Ascending aorta (tissue), 2 donors: ENCODE measurements at regions not wholly inside any gene's neighbourhood (a gene's known extent, or its start where the extent isn't known, plus 50 kb on each side); places are given as distances from the start of the nearest gene placed in this dataset.

Experiments used
- DNase-seq, 2 donors: peaks; one replicate each; pipeline ENCODE4 v3.0.0-alpha.2; 2019; ENCODE audit warnings: low spot score in 2 of 2
- H3K27ac ChIP-seq, 2 donors: fragments of 200-600 bp; sonication (generic); one replicate each; pipeline ENCODE4 v1.5.1; 2016 to 2017; ENCODE audit warnings: mild to moderate bottlenecking in 1 of 2
- H3K27me3 ChIP-seq: fragments of 200-600 bp; sonication (generic); one replicate; pipeline ENCODE4 v1.5.1; 2017
- H3K36me3 ChIP-seq, 2 donors: fragments of 200-600 bp; sonication (generic); one replicate each; pipeline ENCODE4 v1.5.1; 2016
- H3K4me1 ChIP-seq, 2 donors: fragments of 200-600 bp; sonication (generic); one replicate each; pipeline ENCODE4 v1.5.1; 2016 to 2017; ENCODE audit warnings: mild to moderate bottlenecking in 1 of 2
- H3K4me3 ChIP-seq, 2 donors: fragments of 200-600 bp; sonication (generic); one replicate each; pipeline ENCODE4 v1.5.1; 2016 to 2017; ENCODE audit warnings: mild to moderate bottlenecking in 1 of 2
- H3K9me3 ChIP-seq, 2 donors: fragments of 200-600 bp; sonication (generic); one replicate each; pipeline ENCODE4 v1.5.1; 2016
- intact Hi-C: fragments of 100-400 bp; cut with DNase I; formaldehyde crosslinking; loops from one replicate; pipeline ENCODE4 v1.15.1; 2023
- TF ChIP-seq, protein P1 (sequence below), 3 experiments: fragments of 200-600 bp in 2 of 3; fragments of 450-650 bp in 1 of 3; sonication (generic) in 2 of 3; IDR thresholded peaks; one replicate each; pipeline ENCODE4 v1.5.1; 2016 to 2019; ENCODE audit warnings: antibody characterized with exemption in 3 of 3, mild to moderate bottlenecking in 1 of 3, moderate library complexity in 1 of 3

DNA sequence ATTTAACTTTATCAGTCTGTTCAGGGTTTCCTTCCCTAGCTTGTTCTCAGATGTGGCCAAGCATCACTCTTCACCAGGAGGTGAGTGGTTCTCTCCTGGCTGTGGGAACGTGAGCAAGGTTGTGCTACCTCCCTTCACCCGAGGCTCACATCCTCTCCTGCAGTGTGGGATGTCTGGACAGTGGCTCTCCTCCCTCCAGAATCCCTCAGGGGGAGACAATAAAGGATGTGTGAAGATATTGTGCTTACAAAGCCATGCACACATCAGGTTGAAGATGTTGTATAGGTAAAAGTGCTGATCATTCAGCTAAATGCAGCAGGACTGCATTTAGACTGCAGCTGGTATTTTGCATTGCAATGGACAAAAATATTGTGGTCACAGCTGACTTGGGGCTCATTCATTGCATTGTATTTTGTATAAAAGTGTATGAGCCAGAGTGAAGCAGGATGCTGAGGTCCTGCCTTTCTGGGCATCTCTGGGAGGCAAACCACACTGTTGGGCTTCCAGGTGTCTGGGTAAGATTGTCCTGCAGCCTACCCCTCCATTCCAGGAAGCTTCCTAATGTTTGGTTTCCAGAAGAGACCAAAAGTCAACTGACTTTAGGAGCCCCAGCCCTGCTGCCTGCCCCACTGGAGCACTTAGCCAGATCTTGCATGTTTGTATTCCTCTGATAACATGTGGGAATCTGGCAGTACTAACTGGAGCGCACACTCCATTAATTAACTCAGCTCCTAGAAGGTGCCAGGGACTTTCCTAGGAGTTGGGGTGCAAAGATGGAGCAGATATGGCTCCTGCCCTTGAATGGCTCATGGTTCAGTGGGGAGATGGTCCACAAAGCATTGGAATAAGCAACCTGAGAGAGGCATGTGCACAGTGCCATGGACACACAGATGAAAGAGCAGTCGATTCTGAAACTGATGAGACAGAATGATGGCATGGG lies 292.5 kb upstream of the ZNF32 start:
- intact Hi-C loops, result no loop called here
- peaks cover 0 to 3% of the 10 kb centered on the region in 2 donors for H3K4me1 ChIP-seq
- peak in 1 of 2 donors; percentile 44 for DNase-seq
- no peak overlapping the region for H3K4me3 ChIP-seq
- no peaks in the 10 kb centered on the region for H3K9me3 ChIP-seq
- H3K36me3 ChIP-seq, result no peaks in the 10 kb centered on the region
- TF ChIP-seq, protein P1, sequence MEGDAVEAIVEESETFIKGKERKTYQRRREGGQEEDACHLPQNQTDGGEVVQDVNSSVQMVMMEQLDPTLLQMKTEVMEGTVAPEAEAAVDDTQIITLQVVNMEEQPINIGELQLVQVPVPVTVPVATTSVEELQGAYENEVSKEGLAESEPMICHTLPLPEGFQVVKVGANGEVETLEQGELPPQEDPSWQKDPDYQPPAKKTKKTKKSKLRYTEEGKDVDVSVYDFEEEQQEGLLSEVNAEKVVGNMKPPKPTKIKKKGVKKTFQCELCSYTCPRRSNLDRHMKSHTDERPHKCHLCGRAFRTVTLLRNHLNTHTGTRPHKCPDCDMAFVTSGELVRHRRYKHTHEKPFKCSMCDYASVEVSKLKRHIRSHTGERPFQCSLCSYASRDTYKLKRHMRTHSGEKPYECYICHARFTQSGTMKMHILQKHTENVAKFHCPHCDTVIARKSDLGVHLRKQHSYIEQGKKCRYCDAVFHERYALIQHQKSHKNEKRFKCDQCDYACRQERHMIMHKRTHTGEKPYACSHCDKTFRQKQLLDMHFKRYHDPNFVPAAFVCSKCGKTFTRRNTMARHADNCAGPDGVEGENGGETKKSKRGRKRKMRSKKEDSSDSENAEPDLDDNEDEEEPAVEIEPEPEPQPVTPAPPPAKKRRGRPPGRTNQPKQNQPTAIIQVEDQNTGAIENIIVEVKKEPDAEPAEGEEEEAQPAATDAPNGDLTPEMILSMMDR (IDR thresholded peaks at IDR 0.05), result no peak
- H3K27me3 ChIP-seq, result no peaks in the 10 kb centered on the region
- no peak overlapping the region for H3K27ac ChIP-seq

DNA sequence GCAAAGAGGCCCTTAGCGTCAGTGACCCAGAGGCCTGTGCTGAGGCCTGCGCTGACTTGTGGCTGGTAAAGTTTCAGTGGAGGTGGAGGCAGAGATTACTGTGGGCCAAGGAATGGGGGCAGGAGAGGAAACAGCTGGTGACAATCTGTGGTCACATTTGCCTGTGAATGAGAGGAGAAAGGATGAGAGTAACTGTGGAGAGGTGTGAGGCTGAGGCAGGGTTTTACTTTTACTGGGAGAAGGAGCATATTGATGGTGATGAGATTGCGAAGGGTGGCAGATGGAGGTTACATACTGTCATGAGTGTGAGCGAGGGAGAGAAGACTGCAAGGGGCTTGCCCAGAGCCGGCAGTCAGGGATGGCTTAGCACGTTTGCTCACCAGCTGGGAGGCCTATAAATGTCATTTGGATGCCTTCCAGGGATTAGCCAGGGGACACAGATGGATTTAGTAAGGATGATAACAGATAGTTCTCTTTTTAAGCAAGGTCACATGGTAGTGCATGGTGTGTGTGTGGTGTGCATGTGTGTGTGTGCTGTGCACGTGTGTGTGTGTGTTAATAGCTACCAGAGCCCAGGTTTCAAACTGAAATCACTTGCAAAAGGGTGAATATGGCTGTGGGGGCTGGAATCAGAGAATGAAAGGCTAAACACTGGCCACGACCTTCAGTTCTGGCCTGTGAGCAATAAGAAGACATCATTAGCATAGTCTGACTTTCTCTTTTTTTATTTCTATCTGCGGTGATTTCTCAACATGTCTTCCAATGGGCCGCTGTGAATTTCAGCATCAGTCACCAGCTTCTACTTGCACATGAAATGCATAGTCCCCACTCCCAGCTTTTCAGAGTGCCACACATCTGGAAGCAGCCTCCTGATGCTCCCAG lies 291.5 kb upstream of the ZNF32 start:
- Histone ChIP-seq H3K27me3 (no peaks in the 10 kb centered on the region), H3K4me3 (no peak overlapping the region), H3K27ac (no peak overlapping the region), H3K36me3 (no peaks in the 10 kb centered on the region), H3K4me1 (peaks cover 0 to 3% of the 10 kb centered on the region in 2 donors), H3K9me3 (no peaks in the 10 kb centered on the region)
- TF ChIP-seq, protein P1 (IDR thresholded peaks at IDR 0.05), result no peak
- intact Hi-C loops, result no loop called here
- DNase-seq, result peak in 1 of 2 donors; percentile 35

DNA sequence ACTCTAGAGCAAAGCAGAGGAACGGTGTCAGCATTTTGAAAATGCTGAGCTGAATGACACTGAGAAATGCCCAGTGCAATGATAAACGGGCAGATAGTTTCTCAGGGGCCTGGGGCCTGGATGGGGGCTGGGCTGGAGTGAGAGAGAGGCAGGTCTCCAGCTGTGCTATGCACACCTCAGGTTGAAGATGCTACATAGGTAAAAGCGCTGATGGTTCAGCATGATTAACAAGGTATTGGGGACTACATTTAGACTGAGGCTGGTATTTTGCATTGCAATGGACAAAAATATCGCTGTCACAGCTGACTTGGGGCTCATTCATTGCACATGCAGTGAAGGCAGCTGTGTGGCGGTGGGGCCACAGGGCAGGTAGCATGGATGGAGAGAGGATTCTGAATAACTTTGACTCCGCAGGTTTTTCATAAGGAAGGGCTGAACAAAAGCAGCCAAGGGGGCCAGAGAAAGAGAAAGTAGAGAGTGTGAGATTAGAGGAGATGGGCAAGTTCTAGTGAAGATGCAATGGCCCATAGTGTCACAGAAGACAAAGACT lies 290.8 kb upstream of the ZNF32 start:
- DNase-seq, result peak in 1 of 2 donors; percentile 43

DNA sequence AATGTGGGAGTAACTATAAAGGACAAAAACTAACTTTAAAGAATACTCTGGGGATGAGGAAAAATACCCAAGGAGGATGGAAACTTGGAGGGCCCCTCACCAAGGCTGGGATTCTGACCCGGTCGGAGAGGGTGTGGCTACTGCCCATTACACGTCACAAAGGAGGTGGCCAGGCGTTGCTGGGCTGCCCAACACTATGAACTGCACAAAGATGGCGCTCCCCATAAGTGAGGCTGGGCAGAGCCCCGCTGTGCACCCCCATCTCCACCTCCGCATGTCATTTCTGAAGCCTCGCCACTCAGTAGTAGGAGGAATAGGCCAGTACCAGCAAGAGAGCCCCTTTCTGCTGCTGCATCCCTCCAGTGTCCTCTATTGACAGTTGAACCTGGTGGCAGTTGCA lies 290.1 kb upstream of the ZNF32 start:
- H3K27ac ChIP-seq, result no peak overlapping the region
- H3K4me1 ChIP-seq, result peaks cover 0 to 3% of the 10 kb centered on the region in 2 donors
- no peaks in the 10 kb centered on the region for H3K36me3 ChIP-seq
- peak in 1 of 2 donors; percentile 35 for DNase-seq
- intact Hi-C loops, result no loop called here
- no peaks in the 10 kb centered on the region for H3K9me3 ChIP-seq
- TF ChIP-seq, protein P1 (IDR thresholded peaks at IDR 0.05), result no peak
- no peak overlapping the region for H3K4me3 ChIP-seq
- no peaks in the 10 kb centered on the region for H3K27me3 ChIP-seq

More for the DNA sequence above, 290.8 kb upstream of the ZNF32 start:
- Histone ChIP-seq H3K9me3 (no peaks in the 10 kb centered on the region), H3K4me1 (peaks cover 0 to 3% of the 10 kb centered on the region in 2 donors), H3K36me3 (no peaks in the 10 kb centered on the region), H3K27me3 (no peaks in the 10 kb centered on the region), H3K27ac (no peak overlapping the region), H3K4me3 (no peak overlapping the region)
- TF ChIP-seq, protein P1 (IDR thresholded peaks at IDR 0.05), result no peak
- intact Hi-C loops, result no loop called here

DNA sequence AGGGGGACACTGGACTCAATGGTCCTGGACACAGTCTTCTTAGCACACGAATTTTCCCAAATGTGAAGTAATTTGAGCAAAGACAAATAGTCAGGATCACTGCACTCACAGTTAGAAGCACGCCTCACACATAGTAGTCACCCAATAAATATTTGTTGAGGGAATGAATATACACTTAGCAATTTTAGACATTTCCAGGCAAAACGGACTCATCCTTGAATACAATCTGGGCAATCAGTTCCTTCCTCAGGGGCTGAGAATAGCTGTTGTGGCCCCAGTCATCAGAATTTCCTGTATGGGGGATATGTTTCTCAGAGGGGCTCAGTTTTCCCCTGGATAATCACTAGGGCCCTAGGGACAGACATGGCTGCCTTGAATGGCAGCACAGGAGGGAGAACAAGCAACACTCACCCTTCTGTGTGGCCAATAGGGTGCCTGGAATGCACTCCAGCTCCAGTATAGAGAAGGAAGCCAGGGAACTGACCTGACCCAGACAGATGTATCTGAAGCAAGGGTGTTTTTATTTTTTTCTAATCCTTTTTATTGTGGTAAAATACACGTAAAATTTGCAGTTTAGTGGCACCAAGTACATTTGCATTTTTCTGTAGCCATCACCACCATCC lies 282.7 kb upstream of the ZNF32 start:
- intact Hi-C loops, result no loop called here
- Histone ChIP-seq H3K4me1 (no peaks in the 10 kb centered on the region), H3K4me3 (no peak overlapping the region), H3K36me3 (no peaks in the 10 kb centered on the region), H3K27me3 (no peaks in the 10 kb centered on the region), H3K27ac (no peak overlapping the region), H3K9me3 (no peaks in the 10 kb centered on the region)
- DNase-seq, result no peak
- TF ChIP-seq, protein P1 (IDR thresholded peaks at IDR 0.05), result no peak
